ENCODE measurements at regions not wholly inside any gene's neighbourhood (a gene's known extent, or its start where the extent isn't known, plus 50 kb on each side); places are given as distances from the start of the nearest gene placed in this dataset.
"Not testable (repeated sequence)": the region's sequence is repeated elsewhere in the genome, so short reads cannot be mapped to it uniquely, and the experiment has no call there.

DNA sequence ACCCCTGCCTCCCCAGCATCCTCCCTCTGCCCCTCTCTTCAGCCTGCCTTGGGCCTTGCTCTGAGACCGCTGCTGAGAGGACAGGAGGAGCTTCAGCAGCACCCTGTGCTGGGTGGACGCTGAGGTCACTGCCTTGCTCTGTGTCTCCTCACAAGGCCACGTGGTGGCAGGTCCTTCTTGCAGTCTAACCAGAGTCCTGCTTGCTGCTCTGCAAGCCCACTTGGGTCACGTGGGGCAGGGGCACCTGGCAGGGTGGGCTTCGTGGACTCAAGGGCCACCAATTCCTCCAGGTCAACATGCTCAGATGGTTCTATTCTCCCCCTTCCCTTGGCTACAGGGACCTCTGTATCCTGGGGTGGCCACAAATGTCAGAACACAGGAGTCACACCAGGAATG lies 235.0 kb downstream of the TMEM121 start:
- not testable (repeated sequence) for TF ChIP-seq POLR2A (IDR thresholded peaks at IDR 0.05)
- TF ChIP-seq, protein P1, sequence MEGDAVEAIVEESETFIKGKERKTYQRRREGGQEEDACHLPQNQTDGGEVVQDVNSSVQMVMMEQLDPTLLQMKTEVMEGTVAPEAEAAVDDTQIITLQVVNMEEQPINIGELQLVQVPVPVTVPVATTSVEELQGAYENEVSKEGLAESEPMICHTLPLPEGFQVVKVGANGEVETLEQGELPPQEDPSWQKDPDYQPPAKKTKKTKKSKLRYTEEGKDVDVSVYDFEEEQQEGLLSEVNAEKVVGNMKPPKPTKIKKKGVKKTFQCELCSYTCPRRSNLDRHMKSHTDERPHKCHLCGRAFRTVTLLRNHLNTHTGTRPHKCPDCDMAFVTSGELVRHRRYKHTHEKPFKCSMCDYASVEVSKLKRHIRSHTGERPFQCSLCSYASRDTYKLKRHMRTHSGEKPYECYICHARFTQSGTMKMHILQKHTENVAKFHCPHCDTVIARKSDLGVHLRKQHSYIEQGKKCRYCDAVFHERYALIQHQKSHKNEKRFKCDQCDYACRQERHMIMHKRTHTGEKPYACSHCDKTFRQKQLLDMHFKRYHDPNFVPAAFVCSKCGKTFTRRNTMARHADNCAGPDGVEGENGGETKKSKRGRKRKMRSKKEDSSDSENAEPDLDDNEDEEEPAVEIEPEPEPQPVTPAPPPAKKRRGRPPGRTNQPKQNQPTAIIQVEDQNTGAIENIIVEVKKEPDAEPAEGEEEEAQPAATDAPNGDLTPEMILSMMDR (IDR thresholded peaks at IDR 0.05): not testable (repeated sequence)
